Panc1 (cell line): ENCODE measurements at regions not wholly inside any gene's neighbourhood (a gene's known extent, or its start where the extent isn't known, plus 50 kb on each side); places are given as distances from the start of the nearest gene placed in this dataset.

Experiments
- CTCF ChIP-seq: fragments of 450-650 bp; IDR thresholded peaks from 2 replicates; pipeline ENCODE4 v1.5.1; 2017; ENCODE audit warnings: mild to moderate bottlenecking
- POLR2AphosphoS5 ChIP-seq: IDR thresholded peaks from 2 replicates; pipeline ENCODE4 v1.6.1; 2012; ENCODE audit warnings: mild to moderate bottlenecking, low read depth, low read length, moderate library complexity

DNA sequence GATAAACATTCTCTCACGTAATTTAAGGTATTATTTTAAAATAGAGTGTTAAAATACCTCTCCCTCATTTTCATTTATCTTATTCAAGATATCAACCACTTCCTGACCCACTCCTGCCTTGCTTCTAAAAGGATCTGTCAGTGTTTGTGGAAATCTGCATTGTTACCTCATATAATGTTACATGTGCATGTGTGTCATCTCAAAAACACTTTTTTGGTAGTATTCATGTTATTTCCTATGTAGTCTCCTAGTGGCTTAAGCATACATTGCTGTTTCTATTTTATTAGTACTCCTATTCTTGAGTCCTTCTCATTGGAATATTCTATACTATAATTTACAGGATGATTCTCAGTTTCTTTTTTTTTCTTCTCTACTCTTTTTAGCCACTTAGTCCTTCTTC, 1360.7 kb upstream of the CELF2 start:
- TF ChIP-seq CTCF (no peak), POLR2AphosphoS5 (no peak)
